Loucy (cell line): ENCODE measurements at regions not wholly inside any gene's neighbourhood (a gene's known extent, or its start where the extent isn't known, plus 50 kb on each side); places are given as distances from the start of the nearest gene placed in this dataset.

Source experiments
- EZH2phosphoT487 ChIP-seq: fragments of 200-600 bp; IDR thresholded peaks from 2 replicates; pipeline ENCODE4 v1.6.1; 2018; ENCODE audit warnings: antibody characterized with exemption, mild to moderate bottlenecking, moderate library complexity, borderline replicate concordance
- TF ChIP-seq, protein P1 (sequence below): fragments of 200-600 bp; sonication (generic); conservative IDR thresholded peaks from 2 replicates; pipeline ENCODE4 v1.5.1; 2014; ENCODE audit warnings: mild to moderate bottlenecking, antibody characterized with exemption, low read length

DNA sequence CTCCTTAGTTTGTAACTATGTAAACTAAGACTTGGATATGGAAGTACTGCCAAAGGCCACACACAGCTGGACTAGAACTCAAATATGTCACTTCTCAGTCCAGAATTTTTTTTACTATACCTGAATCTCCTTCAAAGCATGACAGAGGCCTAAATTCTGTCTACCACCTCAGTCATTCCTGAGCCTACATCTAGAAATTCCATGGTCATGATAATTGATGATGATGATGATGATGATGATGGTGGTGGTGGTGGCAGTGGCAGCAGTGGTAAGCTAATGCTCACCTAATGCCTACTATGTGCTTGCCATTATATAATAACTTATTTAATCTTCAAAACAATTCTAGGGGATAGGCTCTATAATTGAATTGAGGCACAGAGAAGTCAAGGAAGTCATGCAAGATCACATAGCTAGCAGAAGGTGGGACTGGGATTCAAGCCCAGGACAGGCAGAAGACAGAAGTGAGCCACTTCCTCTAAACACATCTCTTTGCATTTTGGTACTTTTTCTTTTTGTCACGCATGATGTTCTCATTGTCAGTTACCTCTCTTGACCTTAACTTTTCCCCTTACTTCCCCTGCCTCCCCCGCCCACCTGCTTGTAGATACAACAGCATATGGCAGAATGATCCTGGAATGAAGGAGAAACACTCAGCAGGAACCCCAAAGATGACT, 539.3 kb downstream of the TNS1 start:
- TF ChIP-seq, protein P1, sequence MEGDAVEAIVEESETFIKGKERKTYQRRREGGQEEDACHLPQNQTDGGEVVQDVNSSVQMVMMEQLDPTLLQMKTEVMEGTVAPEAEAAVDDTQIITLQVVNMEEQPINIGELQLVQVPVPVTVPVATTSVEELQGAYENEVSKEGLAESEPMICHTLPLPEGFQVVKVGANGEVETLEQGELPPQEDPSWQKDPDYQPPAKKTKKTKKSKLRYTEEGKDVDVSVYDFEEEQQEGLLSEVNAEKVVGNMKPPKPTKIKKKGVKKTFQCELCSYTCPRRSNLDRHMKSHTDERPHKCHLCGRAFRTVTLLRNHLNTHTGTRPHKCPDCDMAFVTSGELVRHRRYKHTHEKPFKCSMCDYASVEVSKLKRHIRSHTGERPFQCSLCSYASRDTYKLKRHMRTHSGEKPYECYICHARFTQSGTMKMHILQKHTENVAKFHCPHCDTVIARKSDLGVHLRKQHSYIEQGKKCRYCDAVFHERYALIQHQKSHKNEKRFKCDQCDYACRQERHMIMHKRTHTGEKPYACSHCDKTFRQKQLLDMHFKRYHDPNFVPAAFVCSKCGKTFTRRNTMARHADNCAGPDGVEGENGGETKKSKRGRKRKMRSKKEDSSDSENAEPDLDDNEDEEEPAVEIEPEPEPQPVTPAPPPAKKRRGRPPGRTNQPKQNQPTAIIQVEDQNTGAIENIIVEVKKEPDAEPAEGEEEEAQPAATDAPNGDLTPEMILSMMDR, result no peak
- no peak for TF ChIP-seq EZH2phosphoT487
